Cardiac fibroblast (primary cell): ENCODE measurements at regions not wholly inside any gene's neighbourhood (a gene's known extent, or its start where the extent isn't known, plus 50 kb on each side); places are given as distances from the start of the nearest gene placed in this dataset.

Source experiments
- DNase-seq, 2 donors: peaks; one replicate each; pipeline versions ENCODE4 v3.0.0 to v3.0.0-alpha.2; 2010; ENCODE audit warnings: low read depth in 2 of 2
- H3K4me3 ChIP-seq, 2 donors: replicated peaks in 1 of 2; 1 replicate in 1 of 2; 2 replicates in 1 of 2; pipeline ENCODE4 v1.5.1; 2011; ENCODE audit warnings: low read depth in 2 of 2, low read length in 2 of 2, mild to moderate bottlenecking in 2 of 2, moderate library complexity in 1 of 2
- TF ChIP-seq, protein P1 (sequence below): IDR thresholded peaks from one replicate; pipeline ENCODE4 v1.5.1; 2011; ENCODE audit warnings: low read depth, mild to moderate bottlenecking, low read length, inconsistent platforms

DNA sequence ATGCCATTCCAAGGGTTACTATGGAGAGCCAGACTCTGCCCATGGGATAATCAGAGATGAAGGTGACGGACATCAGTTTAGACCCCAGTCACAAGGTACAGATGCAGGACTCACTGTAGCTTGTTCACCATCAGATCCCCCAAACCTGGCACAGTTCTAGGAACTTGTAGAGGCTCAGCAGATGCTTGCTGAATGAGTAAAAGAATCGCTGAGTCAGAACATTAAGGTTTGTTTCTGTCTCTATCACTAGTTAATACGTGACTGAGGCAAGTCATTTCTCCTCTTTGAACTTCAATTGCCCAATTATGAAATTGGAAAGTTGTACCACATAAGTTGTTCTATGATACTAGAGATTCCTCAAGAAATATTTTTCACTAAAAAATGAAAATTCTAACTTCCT, 65.1 kb downstream of the PPP1R3C start:
- TF ChIP-seq, protein P1, sequence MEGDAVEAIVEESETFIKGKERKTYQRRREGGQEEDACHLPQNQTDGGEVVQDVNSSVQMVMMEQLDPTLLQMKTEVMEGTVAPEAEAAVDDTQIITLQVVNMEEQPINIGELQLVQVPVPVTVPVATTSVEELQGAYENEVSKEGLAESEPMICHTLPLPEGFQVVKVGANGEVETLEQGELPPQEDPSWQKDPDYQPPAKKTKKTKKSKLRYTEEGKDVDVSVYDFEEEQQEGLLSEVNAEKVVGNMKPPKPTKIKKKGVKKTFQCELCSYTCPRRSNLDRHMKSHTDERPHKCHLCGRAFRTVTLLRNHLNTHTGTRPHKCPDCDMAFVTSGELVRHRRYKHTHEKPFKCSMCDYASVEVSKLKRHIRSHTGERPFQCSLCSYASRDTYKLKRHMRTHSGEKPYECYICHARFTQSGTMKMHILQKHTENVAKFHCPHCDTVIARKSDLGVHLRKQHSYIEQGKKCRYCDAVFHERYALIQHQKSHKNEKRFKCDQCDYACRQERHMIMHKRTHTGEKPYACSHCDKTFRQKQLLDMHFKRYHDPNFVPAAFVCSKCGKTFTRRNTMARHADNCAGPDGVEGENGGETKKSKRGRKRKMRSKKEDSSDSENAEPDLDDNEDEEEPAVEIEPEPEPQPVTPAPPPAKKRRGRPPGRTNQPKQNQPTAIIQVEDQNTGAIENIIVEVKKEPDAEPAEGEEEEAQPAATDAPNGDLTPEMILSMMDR: no peak
- H3K4me3 ChIP-seq: no peak overlapping the region
- peak in 1 of 2 donors; percentile 28 for DNase-seq

DNA sequence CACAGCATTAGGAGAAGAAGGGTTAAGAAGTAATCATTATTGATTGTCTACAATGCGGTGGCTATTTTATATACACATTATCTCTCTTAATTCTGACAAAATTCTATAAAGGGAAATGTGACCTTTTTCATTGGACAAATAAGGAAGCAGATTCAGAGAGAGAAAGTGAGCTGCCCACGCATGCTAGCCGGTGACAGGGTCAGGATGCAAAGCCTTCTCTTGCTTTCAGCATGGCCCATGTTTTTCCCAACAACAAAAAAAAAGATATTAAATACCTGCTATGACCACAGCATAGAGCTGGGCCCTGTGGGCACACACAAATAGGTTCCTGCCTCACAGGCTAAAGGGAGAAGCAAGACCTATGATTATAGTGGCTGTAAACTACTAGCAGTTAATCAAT, 66.8 kb downstream of the PPP1R3C start:
- DNase-seq: no peak
- no peak overlapping the region for H3K4me3 ChIP-seq
- TF ChIP-seq, protein P1: no peak

DNA sequence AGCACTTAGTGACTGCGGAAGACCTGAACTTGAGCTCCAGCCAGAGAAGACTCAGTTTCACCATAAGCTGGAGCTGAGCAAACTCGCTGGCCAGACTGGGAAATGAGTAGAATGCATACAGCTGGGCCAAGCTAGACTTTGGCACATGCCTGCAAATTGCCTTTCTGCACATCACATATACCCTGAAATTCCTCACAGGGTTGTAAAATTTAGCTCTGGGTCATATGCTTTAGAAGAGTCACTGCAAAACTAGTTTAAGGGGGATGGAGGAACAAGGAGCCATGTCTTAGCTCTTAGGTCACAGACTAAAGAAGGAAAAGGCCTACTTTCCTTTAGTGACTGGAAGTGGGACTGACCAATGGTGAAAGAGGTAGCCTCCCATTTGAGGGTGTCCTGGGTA, 67.6 kb downstream of the PPP1R3C start:
- no peak overlapping the region for H3K4me3 ChIP-seq
- TF ChIP-seq, protein P1: no peak

DNA sequence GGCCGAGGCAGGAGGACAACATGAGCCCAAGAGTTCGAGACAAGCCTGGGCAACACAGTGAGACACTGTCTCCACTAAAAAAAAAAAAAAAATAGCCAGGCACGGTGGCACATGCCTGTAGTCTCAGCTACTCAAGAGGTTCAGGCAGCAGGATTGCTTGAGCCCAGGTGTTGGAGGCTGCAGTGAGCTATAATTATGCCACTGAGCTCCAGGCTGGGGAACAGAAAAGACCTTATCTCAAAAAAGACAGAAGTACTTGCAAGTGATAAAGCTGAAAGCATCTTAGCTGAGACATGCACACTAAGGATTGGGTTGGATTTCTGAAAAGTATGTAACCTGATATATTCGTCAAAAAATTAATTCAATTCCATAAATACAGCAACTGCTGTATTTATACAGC, 68.4 kb downstream of the PPP1R3C start:
- TF ChIP-seq, protein P1: no peak
- H3K4me3 ChIP-seq: no peak overlapping the region

More for the DNA sequence above, 67.6 kb downstream of the PPP1R3C start:
- DNase-seq: no peak

More for the DNA sequence above, 68.4 kb downstream of the PPP1R3C start:
- DNase-seq: no peak
